GM23248 (cell line): ENCODE measurements at regions not wholly inside any gene's neighbourhood (a gene's known extent, or its start where the extent isn't known, plus 50 kb on each side); places are given as distances from the start of the nearest gene placed in this dataset.

Experiments used
- DNase-seq: peaks from one replicate; pipeline ENCODE4 v3.0.0-alpha.2; 2015
- H2AFZ ChIP-seq: fragments of 200-600 bp; sonication (generic); 2 replicates; pipeline ENCODE4 v1.6.1; 2016; ENCODE audit warnings: antibody characterized with exemption
- H3F3A ChIP-seq: fragments of 200-600 bp; sonication (generic); 2 replicates; pipeline ENCODE4 v1.6.1; 2016; ENCODE audit warnings: mild to moderate bottlenecking, antibody characterized with exemption, mixed run types; ENCODE audit not compliant: insufficient read depth
- H3K27ac ChIP-seq: fragments of 200-600 bp; sonication (generic); 2 replicates; pipeline ENCODE4 v1.5.1; 2016; ENCODE audit warnings: mild to moderate bottlenecking
- H3K27me3 ChIP-seq: fragments of 200-600 bp; sonication (generic); replicated peaks from 2 replicates; pipeline ENCODE4 v1.6.1; 2016; ENCODE audit warnings: mild to moderate bottlenecking; ENCODE audit not compliant: insufficient read depth
- H3K36me3 ChIP-seq: fragments of 200-600 bp; sonication (generic); 2 replicates; pipeline ENCODE4 v1.6.1; 2016; ENCODE audit warnings: low read depth, mild to moderate bottlenecking
- H3K4me1 ChIP-seq: fragments of 200-600 bp; sonication (generic); 2 replicates; pipeline ENCODE4 v1.6.1; 2016; ENCODE audit warnings: mild to moderate bottlenecking; ENCODE audit not compliant: insufficient read depth
- H3K4me2 ChIP-seq: fragments of 200-600 bp; sonication (generic); one replicate; pipeline ENCODE4 v1.6.1; 2016; ENCODE audit warnings: mild to moderate bottlenecking; ENCODE audit not compliant: unreplicated experiment
- H3K4me3 ChIP-seq: fragments of 200-600 bp; sonication (generic); 2 replicates; pipeline ENCODE4 v1.5.1; 2016; ENCODE audit warnings: mild to moderate bottlenecking
- H3K79me2 ChIP-seq: fragments of 200-600 bp; sonication (generic); 2 replicates; pipeline ENCODE4 v1.6.1; 2016; ENCODE audit warnings: mild to moderate bottlenecking; ENCODE audit not compliant: insufficient read depth
- H3K9ac ChIP-seq: fragments of 200-600 bp; sonication (generic); 2 replicates; pipeline ENCODE4 v1.6.1; 2016; ENCODE audit warnings: mild to moderate bottlenecking
- H3K9me2 ChIP-seq: fragments of 200-600 bp; sonication (generic); 2 replicates; pipeline ENCODE4 v1.6.1; 2016; ENCODE audit warnings: mixed run types, mild to moderate bottlenecking, moderate library complexity; ENCODE audit not compliant: insufficient read depth
- H3K9me3 ChIP-seq: fragments of 200-600 bp; sonication (generic); one replicate; pipeline ENCODE4 v1.6.1; 2017; ENCODE audit warnings: low read depth
- H4K20me1 ChIP-seq: fragments of 200-600 bp; sonication (generic); 2 replicates; pipeline ENCODE4 v1.6.0; 2016; ENCODE audit not compliant: insufficient read depth
- EZH2 ChIP-seq: fragments of 200-600 bp; sonication (generic); IDR thresholded peaks from 2 replicates; pipeline ENCODE4 v1.6.1; 2018; ENCODE audit warnings: antibody characterized with exemption, mild to moderate bottlenecking; ENCODE audit not compliant: insufficient read depth, poor library complexity, severe bottlenecking
- EZH2phosphoT487 ChIP-seq: fragments of 200-600 bp; sonication (generic); IDR thresholded peaks from 2 replicates; pipeline ENCODE4 v1.6.1; 2018; ENCODE audit warnings: antibody characterized with exemption, moderate library complexity, mild to moderate bottlenecking, low read depth; ENCODE audit not compliant: insufficient read depth
- WGBS, 2 experiments: methylation state at CpG; one replicate each; pipeline ENCODE4 v1.1.6; 2015 to 2017; ENCODE audit warnings: low lambda C conversion rate in 2 of 2, low coverage in 1 of 2; ENCODE audit errors: missing lambda C conversion rate in 2 of 2; 5-methylcytosine and 5-hydroxymethylcytosine counted together
- in situ Hi-C: fragments of 300-500 bp; cut with MboI; formaldehyde crosslinking; loops from 2 replicates; pipeline ENCODE4 v1.15.0; 2020

GRCh38 chr2:239676716-239677452 is 276.1 kb upstream of the HDAC4 start:
- Histone ChIP-seq H3K36me3 (no peaks in the 10 kb centered on the region), H3F3A (no peaks in the 10 kb centered on the region), H3K79me2 (no peaks in the 10 kb centered on the region), H2AFZ (no peak overlapping the region), H3K9me2 (no peaks in the 10 kb centered on the region), H3K9ac (no peak overlapping the region), H3K4me2 (no peak overlapping the region), H3K27me3 (0 out of 2 replicates have a peak, but pooled peaks cover 8% of the 10 kb centered on the region), H4K20me1 (no peaks in the 10 kb centered on the region), H3K27ac (no peak overlapping the region), H3K4me1 (no peaks in the 10 kb centered on the region), H3K4me3 (no peak overlapping the region), H3K9me3 (no peaks in the 10 kb centered on the region)
- no peak for TF ChIP-seq EZH2
- TF ChIP-seq EZH2phosphoT487, result no peak
- no peak for DNase-seq
- WGBS, 2 experiments, result 51 to 55% methylated on average over 15 to 18 of the region's 19 CpGs
- in situ Hi-C loops, result no loop called here

GRCh38 chr2:239675826-239676715 is 275.3 kb upstream of the HDAC4 start:
- Histone ChIP-seq H2AFZ (no peak overlapping the region), H3K9me3 (no peaks in the 10 kb centered on the region), H3K9ac (no peak overlapping the region), H3K36me3 (no peaks in the 10 kb centered on the region), H3K27me3 (0 out of 2 replicates have a peak, but pooled peaks cover 8% of the 10 kb centered on the region), H3K4me3 (no peak overlapping the region), H4K20me1 (no peaks in the 10 kb centered on the region), H3K27ac (no peak overlapping the region), H3K79me2 (no peaks in the 10 kb centered on the region), H3K4me1 (no peaks in the 10 kb centered on the region), H3K9me2 (no peaks in the 10 kb centered on the region), H3K4me2 (no peak overlapping the region), H3F3A (no peaks in the 10 kb centered on the region)
- WGBS, 2 experiments, result 32 to 42% methylated on average over 20 to 22 of the region's 22 CpGs
- DNase-seq, result no peak
- in situ Hi-C loops, result no loop called here
- no peak for TF ChIP-seq EZH2
- TF ChIP-seq EZH2phosphoT487, result no peak

- 69% methylated on average over 17 of the region's 17 CpGs for whole genome bisulfite sequencing, 2 experiments
- H3K36me3 ChIP-seq, result no peaks in the 10 kb centered on the region
- no peaks in the 10 kb centered on the region for H3K27me3 ChIP-seq
- DNase-seq, result no peak
- no peaks in the 10 kb centered on the region for H3F3A ChIP-seq
- no peak overlapping the region for H3K27ac ChIP-seq
- no peaks in the 10 kb centered on the region for H3K4me1 ChIP-seq
- H4K20me1 ChIP-seq, result no peaks in the 10 kb centered on the region
- H3K9me2 ChIP-seq, result no peaks in the 10 kb centered on the region
- H3K9ac ChIP-seq, result no peak overlapping the region
- no peaks in the 10 kb centered on the region for H3K9me3 ChIP-seq
- TF ChIP-seq EZH2 (no peak), EZH2phosphoT487 (no peak)
- H3K4me2 ChIP-seq, result no peak overlapping the region
- H2AFZ ChIP-seq, result no peak overlapping the region
- no peaks in the 10 kb centered on the region for H3K79me2 ChIP-seq
- no peak overlapping the region for H3K4me3 ChIP-seq
- in situ Hi-C loops, result no loop called here
Measured at GRCh38 chr2:239674981-239675825, 274.4 kb upstream of the HDAC4 start.
